ENCODE measurements at regions not wholly inside any gene's neighbourhood (a gene's known extent, or its start where the extent isn't known, plus 50 kb on each side); places are given as distances from the start of the nearest gene placed in this dataset.

- no peak for TF ChIP-seq CTCF (IDR thresholded peaks at IDR 0.05)
- no peak for TF ChIP-seq POLR2A (IDR thresholded peaks at IDR 0.05)
Measured at GRCh38 chr7:113608782-113609181, 310.0 kb downstream of the PPP1R3A start.
